ENCODE measurements at regions not wholly inside any gene's neighbourhood (a gene's known extent, or its start where the extent isn't known, plus 50 kb on each side); places are given as distances from the start of the nearest gene placed in this dataset.

GRCh38 chr4:24693636-24694035, 101.7 kb upstream of the SOD3 start:
- peak; percentile 49 for DNase-seq (ENCODE audit: low read depth, low spot score)
- in situ Hi-C loops (cut with HindIII; ENCODE audit: low pct_unique_long_range_greater_than_20kb, low sequenced_read_pairs), result no loop called here

DNA sequence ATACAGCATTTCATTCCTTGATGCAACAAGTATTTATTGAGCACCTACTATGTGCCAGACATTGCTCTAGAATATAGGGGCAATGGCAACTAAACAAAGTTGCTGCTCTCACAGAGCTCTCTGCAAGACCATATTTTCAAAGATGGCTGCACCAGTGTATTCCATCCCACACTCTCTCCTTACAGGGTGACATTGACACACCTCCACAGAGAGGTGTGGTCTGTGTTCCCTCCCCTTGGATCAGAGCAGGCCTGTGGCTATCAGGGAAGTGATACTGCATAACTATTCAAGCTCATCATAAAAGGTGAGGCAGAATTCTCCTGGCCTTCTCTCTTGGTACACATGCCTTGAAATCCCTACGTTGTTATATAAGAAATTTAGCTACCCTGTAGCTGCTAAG, 95.3 kb upstream of the SOD3 start:
- DNase-seq (ENCODE audit: low read depth, low spot score), result no peak
- in situ Hi-C loops (cut with HindIII; ENCODE audit: low pct_unique_long_range_greater_than_20kb, low sequenced_read_pairs), result no loop called here

DNA sequence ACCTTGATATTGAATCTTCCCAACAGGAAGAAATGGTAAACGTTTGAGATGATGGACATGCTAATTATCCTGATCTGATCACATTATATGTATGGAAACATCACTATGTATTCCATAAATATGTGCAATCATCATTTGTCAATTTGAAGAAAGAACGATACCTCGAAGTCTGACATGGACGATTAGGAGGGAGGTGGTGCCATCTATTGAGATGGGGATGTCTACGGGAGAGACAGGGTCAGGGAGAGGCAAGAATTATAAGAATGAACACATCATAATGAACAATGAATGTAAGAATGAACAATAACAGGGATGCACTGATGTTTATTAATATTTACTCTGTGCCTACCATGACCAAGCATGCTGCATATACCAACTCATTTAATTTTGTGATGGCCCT, 93.7 kb upstream of the SOD3 start:
- no peak for DNase-seq (ENCODE audit: low read depth, low spot score)
- in situ Hi-C loops (cut with HindIII; ENCODE audit: low pct_unique_long_range_greater_than_20kb, low sequenced_read_pairs), result no loop called here

DNA sequence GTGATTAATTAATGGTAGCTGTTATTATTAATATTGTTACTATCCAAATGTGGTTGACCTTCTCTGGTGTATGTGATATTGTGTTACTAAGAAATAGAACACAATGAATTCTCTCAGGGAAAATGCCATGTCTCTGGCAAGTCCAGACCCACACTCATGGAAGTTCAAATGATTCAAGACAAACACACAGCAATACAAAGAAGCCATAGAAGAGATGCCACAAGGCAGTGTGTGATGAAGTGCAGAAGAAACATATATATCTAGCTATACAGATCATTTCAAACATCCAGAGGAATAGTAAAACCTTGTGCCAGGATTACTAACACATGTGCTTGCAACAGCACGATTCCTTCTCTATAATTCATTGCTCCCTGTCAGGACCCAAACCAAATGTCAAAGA, 93.1 kb upstream of the SOD3 start:
- peak; percentile 63 for DNase-seq (ENCODE audit: low read depth, low spot score)
- in situ Hi-C loops (cut with HindIII; ENCODE audit: low pct_unique_long_range_greater_than_20kb, low sequenced_read_pairs), result no loop called here

DNA sequence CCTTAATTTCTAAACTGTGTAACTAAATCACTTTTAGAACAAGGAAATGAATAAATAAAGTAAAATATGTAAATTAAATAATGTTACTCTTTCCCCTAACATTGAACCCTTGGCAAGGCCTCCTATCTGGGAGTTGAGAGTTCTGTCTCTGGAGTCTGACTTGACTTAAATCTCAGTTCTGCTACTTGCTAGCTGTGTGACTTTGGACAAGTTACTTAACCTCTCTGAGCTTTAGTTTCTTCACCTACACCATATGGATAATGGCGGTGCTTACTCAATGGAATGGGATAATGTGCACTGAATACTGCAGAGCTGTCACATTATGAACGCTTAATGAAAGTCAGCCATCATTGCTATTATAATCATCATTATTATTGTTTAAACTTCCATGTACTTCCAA, 92.1 kb upstream of the SOD3 start:
- in situ Hi-C loops (cut with HindIII; ENCODE audit: low pct_unique_long_range_greater_than_20kb, low sequenced_read_pairs), result no loop called here
- DNase-seq (ENCODE audit: low read depth, low spot score), result no peak

DNA sequence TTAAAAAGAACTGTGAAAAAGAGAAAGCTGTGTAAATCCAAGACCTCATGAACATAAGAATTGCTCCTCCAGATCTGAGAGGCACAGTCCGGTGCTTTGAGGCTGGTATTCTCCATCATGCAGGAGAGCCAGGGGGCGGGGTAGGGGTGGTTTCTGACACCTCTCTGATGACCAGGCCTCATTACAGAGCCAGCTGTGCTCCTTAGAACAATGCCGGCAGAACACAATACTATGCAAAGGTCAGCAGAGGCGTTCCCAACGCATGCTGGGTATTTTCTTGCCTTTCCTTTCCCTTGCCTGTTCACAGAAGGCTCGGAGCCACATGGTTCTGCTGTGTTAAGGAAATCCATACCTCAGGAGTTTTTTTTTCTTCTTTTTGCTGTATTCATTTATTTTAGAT, 91.2 kb upstream of the SOD3 start:
- in situ Hi-C loops (cut with HindIII; ENCODE audit: low pct_unique_long_range_greater_than_20kb, low sequenced_read_pairs), result no loop called here
- no peak for DNase-seq (ENCODE audit: low read depth, low spot score)

DNA sequence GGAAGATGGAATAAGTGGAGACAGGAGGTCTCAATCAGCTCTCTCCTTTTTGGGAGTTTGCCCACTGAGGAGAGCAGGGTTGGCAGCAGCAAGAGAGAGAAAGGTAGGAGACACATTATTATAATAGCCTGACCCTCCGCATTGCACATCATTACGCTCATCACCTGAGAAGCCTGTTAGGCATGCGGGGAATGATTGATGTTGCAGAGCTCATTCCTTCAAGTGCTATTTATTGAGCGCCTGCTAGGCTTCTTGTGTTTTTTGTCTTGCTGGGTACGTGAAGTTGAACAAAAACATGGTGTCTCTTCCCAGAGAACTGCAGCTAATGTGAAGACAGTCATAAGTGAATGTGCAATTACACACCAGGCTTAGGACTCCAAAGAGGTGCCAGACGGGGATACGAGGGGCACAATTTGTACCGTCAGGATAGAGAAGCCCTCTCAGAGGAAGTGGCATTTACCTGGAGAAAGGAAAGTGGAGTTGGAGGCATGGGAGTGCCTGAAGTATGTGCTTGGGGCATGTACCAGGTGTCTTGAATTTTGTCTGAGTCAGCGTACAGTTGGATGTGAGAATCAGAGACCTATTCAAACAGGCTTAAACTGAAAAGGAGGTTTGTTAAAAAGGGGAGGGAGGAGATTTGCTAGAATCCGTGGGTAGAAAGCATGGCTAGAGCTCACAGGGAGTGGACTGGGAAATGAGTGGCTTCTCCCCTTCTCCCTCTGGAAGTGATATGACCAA, 90.2 kb upstream of the SOD3 start:
- no peak for DNase-seq (ENCODE audit: low read depth, low spot score)
- in situ Hi-C loops (cut with HindIII; ENCODE audit: low pct_unique_long_range_greater_than_20kb, low sequenced_read_pairs), result no loop called here

GRCh38 chr4:24713604-24714003, 81.8 kb upstream of the SOD3 start:
- no peak for DNase-seq (ENCODE audit: low read depth, low spot score)
- in situ Hi-C loops (cut with HindIII; ENCODE audit: low pct_unique_long_range_greater_than_20kb, low sequenced_read_pairs), result no loop called here

DNA sequence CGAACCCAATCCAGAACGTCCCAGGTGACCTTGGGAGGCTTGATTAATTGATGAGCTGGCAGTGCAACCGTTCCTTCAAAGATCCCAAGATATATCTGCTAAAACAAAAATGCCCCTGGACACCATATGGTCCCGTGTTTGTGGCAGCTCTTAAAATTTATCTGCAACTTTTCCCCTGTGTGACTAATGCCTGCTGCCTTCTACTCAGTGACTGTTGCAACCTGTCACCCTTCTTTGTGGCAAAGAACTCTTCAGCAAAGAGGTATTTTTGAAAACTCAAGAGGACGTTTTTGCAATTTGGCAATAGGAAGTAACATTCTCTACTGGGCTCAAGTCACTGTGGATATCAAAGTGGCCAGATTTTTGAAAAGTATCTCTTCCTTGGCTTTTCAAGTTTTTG, 75.8 kb upstream of the SOD3 start:
- no peak for DNase-seq (ENCODE audit: low read depth, low spot score)
- in situ Hi-C loops (cut with HindIII; ENCODE audit: low pct_unique_long_range_greater_than_20kb, low sequenced_read_pairs), result no loop called here

- in situ Hi-C loops (cut with HindIII; ENCODE audit: low pct_unique_long_range_greater_than_20kb, low sequenced_read_pairs), result no loop called here
These were observed 74.9 kb upstream of the SOD3 start for GRCh38 chr4:24720436-24720835.

DNA sequence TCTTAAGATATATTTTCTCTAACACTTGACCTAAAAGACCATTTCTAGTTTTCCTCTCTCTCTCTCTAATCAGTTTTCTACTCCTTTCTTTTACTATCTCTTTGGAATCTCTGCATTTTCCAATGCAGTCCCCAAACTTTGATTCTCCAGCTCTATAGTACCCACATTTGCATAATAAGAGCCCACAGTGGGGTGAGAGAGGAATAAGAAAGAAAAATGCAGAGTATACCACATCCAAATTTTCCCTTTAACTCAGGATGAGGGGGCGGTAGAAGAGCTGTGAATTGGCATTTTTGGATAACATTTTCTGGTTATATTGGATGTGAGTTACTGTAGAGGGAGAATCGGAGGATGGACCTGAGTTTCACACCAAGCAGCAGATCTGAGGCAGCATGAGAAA, 74.4 kb upstream of the SOD3 start:
- no peak for DNase-seq (ENCODE audit: low read depth, low spot score)
- in situ Hi-C loops (cut with HindIII; ENCODE audit: low pct_unique_long_range_greater_than_20kb, low sequenced_read_pairs), result no loop called here

More at GRCh38 chr4:24720436-24720835, 74.9 kb upstream of the SOD3 start:
- DNase-seq (ENCODE audit: low read depth, low spot score), result no peak

GRCh38 chr4:24722026-24722568, 73.3 kb upstream of the SOD3 start:
- DNase-seq (ENCODE audit: low read depth, low spot score), result peak; percentile 22
- in situ Hi-C loops (cut with HindIII; ENCODE audit: low pct_unique_long_range_greater_than_20kb, low sequenced_read_pairs), result no loop called here

DNA sequence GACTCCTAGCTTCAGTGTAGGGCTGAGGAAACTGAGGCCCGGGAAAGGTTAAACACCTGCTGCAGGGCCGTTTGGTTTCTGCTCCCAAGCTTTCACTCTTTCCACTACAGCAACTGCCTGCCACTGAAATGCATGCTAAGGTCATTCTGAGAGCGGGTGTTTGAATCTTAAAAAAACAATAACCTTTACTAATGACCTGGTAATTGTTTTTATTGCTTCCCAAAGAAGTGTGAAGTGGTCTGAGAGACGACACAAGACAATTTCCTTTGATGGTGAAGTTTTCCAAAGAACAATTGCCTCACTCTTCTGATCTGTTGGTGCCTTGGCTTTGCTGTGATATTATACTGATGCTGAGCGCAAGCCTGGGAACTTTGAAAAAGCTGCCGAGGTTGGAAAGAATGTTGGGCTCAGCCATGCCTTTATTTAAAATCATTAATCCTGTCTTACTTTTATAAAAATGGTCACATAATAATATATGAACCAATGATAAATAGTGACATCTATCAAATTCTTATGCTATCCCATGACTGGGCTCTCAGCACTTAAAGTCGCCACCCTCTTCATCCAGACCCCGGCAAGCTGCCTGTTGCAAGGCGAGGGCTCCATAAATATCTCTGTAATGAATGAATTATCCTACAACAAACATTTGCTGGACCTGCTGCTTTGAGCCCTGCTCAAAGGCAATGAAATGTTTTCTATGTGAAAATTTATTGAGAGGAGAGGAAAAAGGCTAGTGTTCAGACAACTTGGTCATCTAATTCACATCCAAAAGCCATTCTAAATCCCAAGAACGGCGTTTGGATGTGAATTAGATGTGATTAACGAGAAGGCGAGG, 67.8 kb upstream of the SOD3 start:
- in situ Hi-C loops (cut with HindIII; ENCODE audit: low pct_unique_long_range_greater_than_20kb, low sequenced_read_pairs), result no loop called here

DNA sequence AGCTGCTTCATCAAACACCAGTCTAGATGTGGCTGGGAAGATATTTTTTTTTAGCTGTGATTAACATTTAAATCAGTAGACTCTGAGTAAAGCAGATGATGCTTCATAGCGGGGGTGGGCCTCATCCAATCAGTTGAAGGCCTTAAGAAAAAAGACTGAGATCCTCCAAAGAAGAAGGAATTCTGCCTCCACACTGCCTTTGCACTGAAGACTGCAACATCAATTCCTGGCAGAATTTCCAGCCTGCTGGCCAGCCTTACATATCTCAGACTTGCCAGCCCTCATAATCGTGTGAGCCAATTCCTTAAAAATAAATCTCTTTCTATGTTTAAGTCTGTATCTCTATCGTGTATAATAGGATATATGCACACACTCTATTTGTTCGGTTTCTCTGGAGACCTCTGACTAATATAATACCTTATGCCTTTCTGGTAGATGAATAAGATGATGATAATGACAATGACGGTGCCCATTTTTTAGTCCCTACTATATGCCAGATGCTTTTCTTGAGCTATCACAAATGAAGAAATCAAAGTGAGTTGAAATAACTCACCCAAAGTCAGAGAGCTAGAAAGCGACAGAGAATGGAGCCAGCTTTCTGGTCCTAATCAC, 66.1 kb upstream of the SOD3 start:
- DNase-seq (ENCODE audit: low read depth, low spot score), result no peak
- in situ Hi-C loops (cut with HindIII; ENCODE audit: low pct_unique_long_range_greater_than_20kb, low sequenced_read_pairs), result no loop called here

More for the DNA sequence above, 67.8 kb upstream of the SOD3 start:
- DNase-seq (ENCODE audit: low read depth, low spot score), result no peak

GRCh38 chr4:24730256-24731001, 64.9 kb upstream of the SOD3 start:
- in situ Hi-C loops (cut with HindIII; ENCODE audit: low pct_unique_long_range_greater_than_20kb, low sequenced_read_pairs), result no loop called here
- DNase-seq (ENCODE audit: low read depth, low spot score), result no peak

DNA sequence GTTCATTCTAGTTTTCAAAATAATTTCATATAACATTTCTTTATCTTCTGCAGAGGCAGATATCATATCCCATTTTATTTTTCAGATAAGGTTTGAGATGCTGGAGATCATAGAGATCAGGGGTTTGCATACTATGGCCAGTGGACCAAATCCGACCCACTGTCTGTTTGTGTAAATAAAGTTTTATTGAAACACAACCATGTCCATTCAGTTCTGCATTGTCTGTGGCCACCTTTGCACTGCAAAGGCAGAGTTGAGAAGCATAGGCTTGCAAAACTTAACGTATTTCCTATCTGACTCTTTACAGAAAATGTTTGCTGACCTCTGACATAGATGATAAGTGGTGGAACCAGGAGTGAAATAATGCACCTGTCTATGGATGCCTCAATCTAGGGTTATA, 63.9 kb upstream of the SOD3 start:
- no peak for DNase-seq (ENCODE audit: low read depth, low spot score)
- in situ Hi-C loops (cut with HindIII; ENCODE audit: low pct_unique_long_range_greater_than_20kb, low sequenced_read_pairs), result no loop called here

DNA sequence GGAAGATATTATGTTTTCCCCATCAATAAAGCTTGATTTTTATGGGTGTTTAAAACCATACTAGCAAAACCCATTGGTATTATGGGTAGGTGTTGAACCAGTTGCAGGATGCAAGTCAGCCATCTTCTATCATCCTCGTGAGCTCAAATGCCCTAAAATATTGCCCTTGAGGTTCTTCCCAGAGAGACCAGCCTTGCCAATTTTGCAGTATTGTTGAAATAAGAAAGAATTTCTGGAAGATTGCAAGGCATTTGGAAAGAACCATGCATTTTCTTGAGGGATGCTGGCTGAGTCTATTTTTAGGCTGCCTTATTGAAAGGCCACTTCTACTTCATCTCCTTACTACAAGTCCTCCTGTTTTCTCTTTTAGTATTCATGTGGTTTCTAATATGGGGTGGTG, 60.9 kb upstream of the SOD3 start:
- in situ Hi-C loops (cut with HindIII; ENCODE audit: low pct_unique_long_range_greater_than_20kb, low sequenced_read_pairs), result no loop called here
- no peak for DNase-seq (ENCODE audit: low read depth, low spot score)

GRCh38 chr4:24736066-24736465, 59.3 kb upstream of the SOD3 start:
- DNase-seq (ENCODE audit: low read depth, low spot score), result peak; percentile 64
- in situ Hi-C loops (cut with HindIII; ENCODE audit: low pct_unique_long_range_greater_than_20kb, low sequenced_read_pairs), result no loop called here

Data from SK-MEL-5 (cell line).